CD4-positive, CD25-positive, alpha-beta regulatory T cell (primary cell): ENCODE measurements at regions not wholly inside any gene's neighbourhood (a gene's known extent, or its start where the extent isn't known, plus 50 kb on each side); places are given as distances from the start of the nearest gene placed in this dataset.

Source experiments
- ATAC-seq, 2 donors: fragments of 150-1000 bp; cut with Tn5 transposase; one replicate each; pipeline ENCODE4 v1.10.0; 2021; ENCODE audit warnings: low read depth in 2 of 2, moderate number of reproducible peaks in 2 of 2, moderate library complexity in 1 of 2
- DNase-seq, 3 donors: peaks; one replicate each; pipeline versions ENCODE4 v3.0.0 to v3.0.0-alpha.2; 2012 to 2022; ENCODE audit warnings: mixed read lengths in 1 of 3
- H3K27ac ChIP-seq: one replicate; pipeline ENCODE4 v1.7.0; 2013; ENCODE audit warnings: mild to moderate bottlenecking, low read length; ENCODE audit not compliant: insufficient read depth, poor library complexity, severe bottlenecking
- H3K27me3 ChIP-seq: one replicate; pipeline ENCODE4 v1.7.0; 2013; ENCODE audit warnings: low read length; ENCODE audit not compliant: control insufficient read depth, insufficient read depth
- H3K36me3 ChIP-seq: one replicate; pipeline ENCODE4 v1.7.0; 2013; ENCODE audit warnings: mild to moderate bottlenecking, low read length, moderate library complexity; ENCODE audit not compliant: control insufficient read depth, insufficient read depth
- H3K4me1 ChIP-seq: 2 replicates; pipeline ENCODE4 v1.7.0; 2013; ENCODE audit warnings: mild to moderate bottlenecking, low read length; ENCODE audit not compliant: insufficient read depth, control insufficient read depth, poor library complexity, severe bottlenecking
- H3K4me3 ChIP-seq: one replicate; pipeline ENCODE4 v1.7.0; 2013; ENCODE audit warnings: low read depth, mild to moderate bottlenecking, low read length, moderate library complexity
- H3K9me3 ChIP-seq, 2 experiments: 1 replicate in 1 of 2; 2 replicates in 1 of 2; pipeline ENCODE4 v1.7.0; 2013; ENCODE audit warnings: low read length in 2 of 2, mild to moderate bottlenecking in 1 of 2, moderate library complexity in 1 of 2; ENCODE audit not compliant: control insufficient read depth in 2 of 2
- H3K27ac Mint-ChIP-seq, 3 donors: one replicate each; pipeline ENCODE4 v1.8.0; 2020 to 2022; ENCODE audit warnings: mild to moderate bottlenecking in 3 of 3, mixed read lengths in 3 of 3, moderate library complexity in 2 of 3
- H3K27me3 Mint-ChIP-seq: one replicate; pipeline ENCODE4 v1.8.0; 2022; ENCODE audit warnings: mild to moderate bottlenecking, mixed read lengths
- H3K36me3 Mint-ChIP-seq: one replicate; pipeline ENCODE4 v1.8.0; 2020; ENCODE audit warnings: mixed read lengths
- H3K4me1 Mint-ChIP-seq, 4 donors: one replicate each; pipeline ENCODE4 v1.8.0; 2020 to 2022; ENCODE audit warnings: mixed read lengths in 4 of 4, mild to moderate bottlenecking in 1 of 4
- H3K4me3 Mint-ChIP-seq, 4 donors: one replicate each; pipeline ENCODE4 v1.8.0; 2020 to 2022; ENCODE audit warnings: mild to moderate bottlenecking in 4 of 4, mixed read lengths in 4 of 4, moderate library complexity in 3 of 4
- H3K9me3 Mint-ChIP-seq, 7 donors: one replicate each; pipeline ENCODE4 v1.8.0; 2020 to 2022; ENCODE audit warnings: mixed read lengths in 7 of 7, mild to moderate bottlenecking in 3 of 7, moderate library complexity in 2 of 7

- DNase-seq = no peak
- Mint-ChIP-seq H3K36me3 (no peaks in the 10 kb centered on the region), H3K4me1 (no peaks in the 10 kb centered on the region), H3K27ac (no peak overlapping the region), H3K4me3 (no peak overlapping the region), H3K9me3 (peaks cover 3 to 8% (median 4%) of the 10 kb centered on the region in 7 donors), H3K27me3 (peaks cover 16% of the 10 kb centered on the region)
- no peak overlapping the region for H3K27ac ChIP-seq
- no peaks in the 10 kb centered on the region for H3K36me3 ChIP-seq
- peaks cover 2% of the 10 kb centered on the region for H3K27me3 ChIP-seq
- no peak overlapping the region for H3K4me3 ChIP-seq
- no peak for ATAC-seq
- peaks cover 0 to 3% of the 10 kb centered on the region in 2 experiments for H3K9me3 ChIP-seq
- H3K4me1 ChIP-seq = no peaks in the 10 kb centered on the region
Observed at GRCh38 chr2:151114874-151115273, 146.8 kb downstream of the RBM43 start.

GRCh38 chr2:151113318-151113717, 148.3 kb downstream of the RBM43 start:
- Histone ChIP-seq H3K4me3 (no peak overlapping the region), H3K9me3 (peaks cover 0 to 3% of the 10 kb centered on the region in 2 experiments), H3K27ac (no peak overlapping the region), H3K4me1 (no peaks in the 10 kb centered on the region), H3K36me3 (no peaks in the 10 kb centered on the region), H3K27me3 (peaks cover 2% of the 10 kb centered on the region)
- H3K27me3 Mint-ChIP-seq = peaks cover 15% of the 10 kb centered on the region
- no peak overlapping the region for H3K27ac Mint-ChIP-seq
- peak in 1 of 3 donors; percentile 9 for DNase-seq
- no peak overlapping the region for H3K4me3 Mint-ChIP-seq
- H3K36me3 Mint-ChIP-seq = no peaks in the 10 kb centered on the region
- H3K4me1 Mint-ChIP-seq = no peaks in the 10 kb centered on the region
- H3K9me3 Mint-ChIP-seq = peaks cover 3 to 8% (median 4%) of the 10 kb centered on the region in 7 donors
- no peak for ATAC-seq

- Mint-ChIP-seq H3K4me1 (no peaks in the 10 kb centered on the region), H3K36me3 (no peaks in the 10 kb centered on the region), H3K27ac (no peak overlapping the region), H3K4me3 (no peak overlapping the region), H3K9me3 (peaks cover 3 to 14% (median 4%) of the 10 kb centered on the region in 7 donors), H3K27me3 (peaks cover 12% of the 10 kb centered on the region)
- ATAC-seq (no peak), DNase-seq (no peak)
- Histone ChIP-seq H3K27me3 (peaks cover 2% of the 10 kb centered on the region), H3K4me3 (no peak overlapping the region), H3K27ac (no peak overlapping the region), H3K9me3 (no peaks in the 10 kb centered on the region), H3K4me1 (no peaks in the 10 kb centered on the region), H3K36me3 (no peaks in the 10 kb centered on the region)
Observed at GRCh38 chr2:151111599-151112278, 149.9 kb downstream of the RBM43 start.

GRCh38 chr2:151106805-151107506, 154.7 kb downstream of the RBM43 start:
- H3K4me1 Mint-ChIP-seq = no peaks in the 10 kb centered on the region
- H3K27ac Mint-ChIP-seq = no peak overlapping the region
- H3K9me3 Mint-ChIP-seq = peaks cover 0 to 13% (median 3%) of the 10 kb centered on the region in 7 donors
- H3K4me3 Mint-ChIP-seq = no peak overlapping the region
- no peak overlapping the region for H3K27ac ChIP-seq
- DNase-seq = no peak
- H3K9me3 ChIP-seq = no peaks in the 10 kb centered on the region
- no peak for ATAC-seq
- H3K27me3 Mint-ChIP-seq = peaks cover 7% of the 10 kb centered on the region
- no peaks in the 10 kb centered on the region for H3K4me1 ChIP-seq
- no peaks in the 10 kb centered on the region for H3K36me3 Mint-ChIP-seq
- no peaks in the 10 kb centered on the region for H3K36me3 ChIP-seq
- H3K4me3 ChIP-seq = no peak overlapping the region
- H3K27me3 ChIP-seq = no peaks in the 10 kb centered on the region

DNA sequence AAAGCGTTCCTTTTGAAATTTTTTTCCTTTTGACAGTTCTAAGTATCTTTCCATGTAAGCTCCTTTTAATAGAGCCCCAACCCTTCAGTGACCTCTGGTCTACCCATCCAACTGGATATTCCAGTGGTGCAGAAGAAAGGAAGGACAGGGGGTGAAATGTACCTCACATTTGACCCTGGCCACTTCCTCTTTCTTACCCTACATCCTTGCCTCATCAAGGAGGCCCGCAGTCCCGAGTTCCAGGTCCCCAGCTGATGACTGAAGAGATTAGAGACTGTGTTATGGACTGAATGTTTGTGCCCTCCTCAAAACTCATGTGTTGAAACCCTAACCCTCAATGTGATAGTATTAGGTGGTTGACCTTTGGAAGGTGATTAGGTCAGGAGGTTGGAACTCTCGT, 158.1 kb downstream of the RBM43 start:
- Mint-ChIP-seq H3K4me3 (no peak overlapping the region), H3K27me3 (no peaks in the 10 kb centered on the region), H3K27ac (no peak overlapping the region), H3K9me3 (peaks cover 0 to 8% (median 1%) of the 10 kb centered on the region in 7 donors), H3K4me1 (no peaks in the 10 kb centered on the region), H3K36me3 (no peaks in the 10 kb centered on the region)
- ATAC-seq = no peak
- no peaks in the 10 kb centered on the region for H3K4me1 ChIP-seq
- no peak overlapping the region for H3K4me3 ChIP-seq
- no peak overlapping the region for H3K27ac ChIP-seq
- no peak for DNase-seq
- H3K27me3 ChIP-seq = no peaks in the 10 kb centered on the region
- no peaks in the 10 kb centered on the region for H3K9me3 ChIP-seq
- H3K36me3 ChIP-seq = no peaks in the 10 kb centered on the region

- Mint-ChIP-seq H3K4me3 (no peak overlapping the region), H3K27ac (no peak overlapping the region), H3K9me3 (peaks cover 0 to 2% (median 0%) of the 10 kb centered on the region in 7 donors), H3K4me1 (no peaks in the 10 kb centered on the region), H3K36me3 (no peaks in the 10 kb centered on the region), H3K27me3 (peaks cover 2% of the 10 kb centered on the region)
- no peaks in the 10 kb centered on the region for H3K9me3 ChIP-seq
- no peaks in the 10 kb centered on the region for H3K4me1 ChIP-seq
- H3K27ac ChIP-seq = no peak overlapping the region
- ATAC-seq (no peak), DNase-seq (no peak)
- H3K36me3 ChIP-seq = no peaks in the 10 kb centered on the region
- H3K27me3 ChIP-seq = no peaks in the 10 kb centered on the region
- H3K4me3 ChIP-seq = no peak overlapping the region
Observed at GRCh38 chr2:151102226-151102625, 159.4 kb downstream of the RBM43 start.

- Mint-ChIP-seq H3K27me3 (peaks cover 7% of the 10 kb centered on the region), H3K4me3 (no peak overlapping the region), H3K9me3 (peaks cover 0 to 2% (median 0%) of the 10 kb centered on the region in 7 donors), H3K36me3 (no peaks in the 10 kb centered on the region), H3K4me1 (peaks cover 0 to 2% (median 0%) of the 10 kb centered on the region in 4 donors), H3K27ac (no peak overlapping the region)
- Histone ChIP-seq H3K27me3 (no peaks in the 10 kb centered on the region), H3K27ac (no peak overlapping the region), H3K9me3 (no peaks in the 10 kb centered on the region), H3K36me3 (no peaks in the 10 kb centered on the region), H3K4me3 (no peak overlapping the region), H3K4me1 (no peaks in the 10 kb centered on the region)
- no peak for DNase-seq
- no peak for ATAC-seq
Observed at GRCh38 chr2:151098841-151099240, 162.8 kb downstream of the RBM43 start.

GRCh38 chr2:151097895-151098294, 163.8 kb downstream of the RBM43 start:
- no peak overlapping the region for H3K27ac ChIP-seq
- DNase-seq (no peak), ATAC-seq (no peak)
- H3K9me3 ChIP-seq = no peaks in the 10 kb centered on the region
- H3K4me3 ChIP-seq = no peak overlapping the region
- no peaks in the 10 kb centered on the region for H3K4me1 ChIP-seq
- H3K36me3 Mint-ChIP-seq = no peaks in the 10 kb centered on the region
- peaks cover 0 to 2% (median 0%) of the 10 kb centered on the region in 4 donors for H3K4me1 Mint-ChIP-seq
- H3K27ac Mint-ChIP-seq = no peak overlapping the region
- peaks cover 7% of the 10 kb centered on the region for H3K27me3 Mint-ChIP-seq
- no peak overlapping the region for H3K4me3 Mint-ChIP-seq
- H3K9me3 Mint-ChIP-seq = peaks cover 0 to 2% (median 0%) of the 10 kb centered on the region in 7 donors
- no peaks in the 10 kb centered on the region for H3K36me3 ChIP-seq
- H3K27me3 ChIP-seq = no peaks in the 10 kb centered on the region
